ENCODE measurements at regions not wholly inside any gene's neighbourhood (a gene's known extent, or its start where the extent isn't known, plus 50 kb on each side); places are given as distances from the start of the nearest gene placed in this dataset.

GRCh38 chr1:177517546-177517945 is 346.8 kb downstream of the BRINP2 start:
- Histone ChIP-seq H3K27me3 (ENCODE audit: control insufficient read depth in 4 of 4, insufficient read depth in 4 of 4, low read length in 3 of 4) (no peaks in the 10 kb centered on the region), H3K27ac (ENCODE audit: low read depth in 1 of 2, low read length in 2 of 2) (no peak overlapping the region), H3K36me3 (ENCODE audit: control insufficient read depth in 4 of 4, insufficient read depth in 3 of 4, low read depth in 1 of 4, low read length in 3 of 4) (no peaks in the 10 kb centered on the region), H3K4me3 (ENCODE audit: low read depth in 1 of 3, low read length in 3 of 3) (no peak overlapping the region), H3K9ac (ENCODE audit: low read depth in 1 of 2, low read length in 2 of 2) (no peak overlapping the region), H3K9me3 (ENCODE audit: control insufficient read depth in 4 of 4, low read length in 3 of 4) (no peaks in the 10 kb centered on the region), H3K4me1 (ENCODE audit: control insufficient read depth in 4 of 4, insufficient read depth in 4 of 4, low read length in 3 of 4) (no peaks in the 10 kb centered on the region)
- no peak for DNase-seq (ENCODE audit: low spot score)
- 70% methylated on average over 3 of the region's 3 CpGs for WGBS
- TF ChIP-seq ZBTB33 (IDR thresholded peaks at IDR 0.05) (no peak), HNF4A (conservative IDR thresholded peaks at IDR 0.05) (no peak), EGR1 (IDR thresholded peaks at IDR 0.05; ENCODE audit: low read depth in 2 of 2) (no peak), NR2F2 (IDR thresholded peaks at IDR 0.05) (no peak), RAD21 (IDR thresholded peaks at IDR 0.05) (no peak), RXRA (IDR thresholded peaks at IDR 0.05) (no peak), TAF1 (conservative IDR thresholded peaks at IDR 0.05) (no peak), FOXA1 (IDR thresholded peaks at IDR 0.05) (no peak), ATF3 (IDR thresholded peaks at IDR 0.05) (no peak), JUND (IDR thresholded peaks at IDR 0.05) (no peak)

- Histone ChIP-seq H3K9ac (ENCODE audit: low read depth in 1 of 2, low read length in 2 of 2) (no peak overlapping the region), H3K9me3 (ENCODE audit: control insufficient read depth in 4 of 4, low read length in 3 of 4) (no peaks in the 10 kb centered on the region), H3K4me3 (ENCODE audit: low read depth in 1 of 3, low read length in 3 of 3) (no peak overlapping the region), H3K4me1 (ENCODE audit: control insufficient read depth in 4 of 4, insufficient read depth in 4 of 4, low read length in 3 of 4) (no peaks in the 10 kb centered on the region), H3K27ac (ENCODE audit: low read depth in 1 of 2, low read length in 2 of 2) (no peak overlapping the region), H3K27me3 (ENCODE audit: control insufficient read depth in 4 of 4, insufficient read depth in 4 of 4, low read length in 3 of 4) (no peaks in the 10 kb centered on the region), H3K36me3 (ENCODE audit: control insufficient read depth in 4 of 4, insufficient read depth in 3 of 4, low read depth in 1 of 4, low read length in 3 of 4) (no peaks in the 10 kb centered on the region)
- DNase-seq (ENCODE audit: low spot score) = no peak
- TF ChIP-seq HNF4A (conservative IDR thresholded peaks at IDR 0.05) (no peak), YY1 (IDR thresholded peaks at IDR 0.05) (no peak), REST (IDR thresholded peaks at IDR 0.05) (no peak), FOXA1 (IDR thresholded peaks at IDR 0.05) (no peak), NR2F2 (IDR thresholded peaks at IDR 0.05) (no peak), FOXA2 (IDR thresholded peaks at IDR 0.05) (no peak), JUND (IDR thresholded peaks at IDR 0.05) (no peak), SP1 (IDR thresholded peaks at IDR 0.05) (no peak), ZBTB33 (IDR thresholded peaks at IDR 0.05) (no peak), TAF1 (conservative IDR thresholded peaks at IDR 0.05) (no peak), GABPA (IDR thresholded peaks at IDR 0.05 in 1 of 2, conservative IDR thresholded peaks at IDR 0.05 in 1 of 2) (no peak), HNF4G (IDR thresholded peaks at IDR 0.05) (no peak), ATF3 (IDR thresholded peaks at IDR 0.05) (no peak)
- TF ChIP-seq, protein P1, sequence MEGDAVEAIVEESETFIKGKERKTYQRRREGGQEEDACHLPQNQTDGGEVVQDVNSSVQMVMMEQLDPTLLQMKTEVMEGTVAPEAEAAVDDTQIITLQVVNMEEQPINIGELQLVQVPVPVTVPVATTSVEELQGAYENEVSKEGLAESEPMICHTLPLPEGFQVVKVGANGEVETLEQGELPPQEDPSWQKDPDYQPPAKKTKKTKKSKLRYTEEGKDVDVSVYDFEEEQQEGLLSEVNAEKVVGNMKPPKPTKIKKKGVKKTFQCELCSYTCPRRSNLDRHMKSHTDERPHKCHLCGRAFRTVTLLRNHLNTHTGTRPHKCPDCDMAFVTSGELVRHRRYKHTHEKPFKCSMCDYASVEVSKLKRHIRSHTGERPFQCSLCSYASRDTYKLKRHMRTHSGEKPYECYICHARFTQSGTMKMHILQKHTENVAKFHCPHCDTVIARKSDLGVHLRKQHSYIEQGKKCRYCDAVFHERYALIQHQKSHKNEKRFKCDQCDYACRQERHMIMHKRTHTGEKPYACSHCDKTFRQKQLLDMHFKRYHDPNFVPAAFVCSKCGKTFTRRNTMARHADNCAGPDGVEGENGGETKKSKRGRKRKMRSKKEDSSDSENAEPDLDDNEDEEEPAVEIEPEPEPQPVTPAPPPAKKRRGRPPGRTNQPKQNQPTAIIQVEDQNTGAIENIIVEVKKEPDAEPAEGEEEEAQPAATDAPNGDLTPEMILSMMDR (IDR thresholded peaks at IDR 0.05; ENCODE audit: low read depth, low read length, missing input control) = no peak
- TF ChIP-seq, protein P2, sequence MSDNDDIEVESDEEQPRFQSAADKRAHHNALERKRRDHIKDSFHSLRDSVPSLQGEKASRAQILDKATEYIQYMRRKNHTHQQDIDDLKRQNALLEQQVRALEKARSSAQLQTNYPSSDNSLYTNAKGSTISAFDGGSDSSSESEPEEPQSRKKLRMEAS (IDR thresholded peaks at IDR 0.05) = no peak
These were observed 343.4 kb downstream of the BRINP2 start for GRCh38 chr1:177514207-177514606.
